Endothelial cell of umbilical vein (primary cell): ENCODE measurements at regions not wholly inside any gene's neighbourhood (a gene's known extent, or its start where the extent isn't known, plus 50 kb on each side); places are given as distances from the start of the nearest gene placed in this dataset.

Source experiments
- BruUV-seq: library from RNA; stranded (reverse); fragments of 400-500 nt; replicated peaks from 2 replicates; lab custom pipeline; 2021; lab: Mats Ljungman, UMichigan
- CTCF ChIA-PET: fragments of 300-600, 350-600 bp; sonication (Branson Sonifier 250); formaldehyde crosslinking; loops from one replicate; lab custom pipeline; 2021; ENCODE audit warnings: antibody characterized with exemption, inconsistent platforms; lab: Charles Lee
- POLR2A ChIA-PET: fragments of 300-600, 350-600 bp; sonication (Branson Sonifier 250); formaldehyde crosslinking; loops from one replicate; lab custom pipeline; 2021; ENCODE audit warnings: antibody characterized with exemption, inconsistent platforms; lab: Charles Lee
- DNase-seq: peaks from one replicate; pipeline ENCODE4 v3.0.0-alpha.2; 2011; ENCODE audit warnings: low read depth, low spot score
- FAIRE-seq: peaks from 2 replicates; lab custom pipeline; 2011; peaks lifted over from hg19 to GRCh38; lab: Jason Lieb, UNC
- H2AFZ ChIP-seq: 2 replicates; pipeline ENCODE4 v1.6.0; 2012; ENCODE audit warnings: low read depth, low read length, control low read depth, inconsistent platforms
- H3K27ac ChIP-seq: 2 replicates; pipeline ENCODE4 v1.5.1; 2011; ENCODE audit warnings: low read depth, mild to moderate bottlenecking, control low read depth, low read length, moderate library complexity; ENCODE audit not compliant: insufficient read depth
- H3K27me3 ChIP-seq, 2 experiments: 2 replicates each; pipeline versions ENCODE4 v1.6.0 to v1.6.1; 2011; ENCODE audit warnings: low read length in 2 of 2, mixed read lengths in 1 of 2; ENCODE audit not compliant: control insufficient read depth in 2 of 2, insufficient read depth in 2 of 2
- H3K36me3 ChIP-seq, 2 experiments: 2 replicates in 1 of 2; 3 replicates in 1 of 2; pipeline ENCODE4 v1.5.1; 2011; ENCODE audit warnings: low read length in 2 of 2, mild to moderate bottlenecking in 1 of 2, moderate library complexity in 1 of 2; ENCODE audit not compliant: control insufficient read depth in 2 of 2, insufficient read depth in 2 of 2; ENCODE audit errors: extremely low read depth in 1 of 2
- H3K4me1 ChIP-seq: 3 replicates; pipeline ENCODE4 v1.5.1; 2011; ENCODE audit warnings: mild to moderate bottlenecking, low read length; ENCODE audit not compliant: control insufficient read depth, insufficient read depth; ENCODE audit errors: extremely low read depth
- H3K4me2 ChIP-seq: 2 replicates; pipeline ENCODE4 v1.6.1; 2011; ENCODE audit warnings: low read length, control low read depth, mixed read lengths; ENCODE audit not compliant: insufficient read depth
- H3K4me3 ChIP-seq, 3 experiments: fragments of 200-600 bp in 1 of 3; sonication (generic), shearing (Covaris generic) in 1 of 3; replicated peaks in 1 of 3; 2 replicates each; pipeline ENCODE4 v1.5.1; 2011 to 2016; ENCODE audit warnings: control low read depth in 3 of 3, low read length in 3 of 3, mild to moderate bottlenecking in 2 of 3, inconsistent platforms in 1 of 3, low read depth in 1 of 3, moderate library complexity in 1 of 3; ENCODE audit not compliant: insufficient read depth in 1 of 3
- H3K79me2 ChIP-seq: 2 replicates; pipeline ENCODE4 v1.6.0; 2012; ENCODE audit warnings: low read length, inconsistent platforms; ENCODE audit not compliant: control insufficient read depth, insufficient read depth
- H3K9ac ChIP-seq: replicated peaks from 2 replicates; pipeline ENCODE3; 2011; ENCODE audit warnings: low read length, control low read depth; ENCODE audit not compliant: insufficient read depth; ENCODE audit errors: extremely low read depth
- H3K9me1 ChIP-seq: replicated peaks from 3 replicates; pipeline ENCODE4 v1.6.0; 2011; ENCODE audit warnings: mild to moderate bottlenecking, low read length; ENCODE audit not compliant: control insufficient read depth, insufficient read depth; ENCODE audit errors: extremely low read depth
- H3K9me3 ChIP-seq: replicated peaks from 2 replicates; pipeline ENCODE4 v1.5.1; 2012; ENCODE audit warnings: low read length, inconsistent platforms; ENCODE audit not compliant: control insufficient read depth, insufficient read depth
- H4K20me1 ChIP-seq: replicated peaks from 2 replicates; pipeline ENCODE3; 2011; ENCODE audit warnings: mild to moderate bottlenecking, low read length; ENCODE audit not compliant: control insufficient read depth, insufficient read depth; ENCODE audit errors: extremely low read depth
- EZH2 ChIP-seq: IDR thresholded peaks from 2 replicates; pipeline ENCODE4 v1.6.1; 2012; ENCODE audit warnings: borderline replicate concordance, low read depth, mild to moderate bottlenecking, moderate library complexity, low read length, inconsistent platforms; ENCODE audit not compliant: severe bottlenecking
- FOS ChIP-seq: IDR thresholded peaks from 2 replicates; pipeline ENCODE4 v1.6.1; 2011; ENCODE audit warnings: mild to moderate bottlenecking, low read length, moderate library complexity, borderline replicate concordance; ENCODE audit not compliant: insufficient read depth
- GATA2 ChIP-seq: IDR thresholded peaks from 2 replicates; pipeline ENCODE4 v1.7.0; 2011; ENCODE audit warnings: low read depth, mild to moderate bottlenecking, moderate library complexity, mixed read lengths, low read length; ENCODE audit not compliant: insufficient read length, insufficient read depth
- JUN ChIP-seq: IDR thresholded peaks from 2 replicates; pipeline ENCODE4 v1.6.1; 2011; ENCODE audit warnings: borderline replicate concordance, low read depth; ENCODE audit not compliant: insufficient read length, insufficient read depth
- MYC ChIP-seq: IDR thresholded peaks from one replicate; pipeline ENCODE4 v1.6.1; 2011; ENCODE audit warnings: mild to moderate bottlenecking, low read depth, low read length
- POLR2A ChIP-seq: IDR thresholded peaks from 2 replicates; pipeline ENCODE4 v1.6.1; 2012; ENCODE audit warnings: low read depth, mild to moderate bottlenecking, control low read depth, low read length
- dilution Hi-C: fragments of 300-500 bp; cut with MboI; formaldehyde crosslinking; loops from one replicate; pipeline ENCODE4 v1.15.0; 2019; ENCODE audit warnings: low sequenced_read_pairs; ENCODE audit not compliant: extremely low pct_ligation_motif_present
- intact Hi-C: fragments of 100-400 bp; cut with micrococcal nuclease; formaldehyde crosslinking; loops from one replicate; pipeline ENCODE4 v1.10.0; 2022
- TF ChIP-seq, protein P1 (sequence below): IDR thresholded peaks from 2 replicates; pipeline ENCODE4 v1.6.1; 2011; ENCODE audit not compliant: insufficient read depth, insufficient read length
- TF ChIP-seq, protein P2 (sequence below), 2 donors: IDR thresholded peaks; 1 replicate in 1 of 2; 2 replicates in 1 of 2; pipeline ENCODE4 v1.5.1; 2011; ENCODE audit warnings: low read length in 2 of 2, mild to moderate bottlenecking in 2 of 2, moderate library complexity in 2 of 2, control low read depth in 1 of 2, inconsistent platforms in 1 of 2, low read depth in 1 of 2; ENCODE audit not compliant: insufficient read depth in 1 of 2; ENCODE audit errors: extremely low read depth in 1 of 2

DNA sequence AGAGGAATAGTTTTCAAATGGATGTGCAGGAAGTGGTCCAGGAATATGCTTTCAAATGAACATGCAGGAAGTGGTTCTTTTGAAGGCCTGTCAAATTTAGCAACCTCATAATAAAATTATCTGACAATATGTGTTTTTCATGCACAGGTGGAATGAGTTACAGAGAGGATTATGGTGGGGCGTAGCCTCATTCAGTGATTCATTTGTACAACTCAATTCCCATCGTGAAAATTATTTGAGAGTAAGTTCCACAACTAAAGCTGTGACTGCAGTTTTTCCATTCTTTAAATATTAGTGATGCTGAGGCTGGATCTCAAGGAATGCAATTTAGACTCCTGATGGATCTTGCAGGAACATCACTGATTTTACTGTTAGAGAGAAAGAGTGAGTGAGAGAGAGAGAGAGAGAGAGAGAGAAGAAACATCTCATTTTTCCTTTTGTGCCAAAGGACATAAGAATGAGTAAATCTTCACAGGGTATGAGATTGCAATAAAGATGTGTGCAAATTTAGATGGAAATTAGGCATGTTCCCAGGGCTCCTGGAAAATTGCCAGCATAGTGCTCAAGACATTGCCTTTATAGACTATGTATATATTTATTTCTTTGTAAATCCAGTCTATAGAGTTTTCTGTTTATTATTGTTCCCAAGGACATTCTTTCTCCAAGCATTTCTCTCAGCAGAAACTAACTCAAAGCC is 394.9 kb upstream of the ZEB2 start:
- FAIRE-seq, result no peak
- no peaks in the 10 kb centered on the region for H3K27me3 ChIP-seq

More for the DNA sequence above, 394.9 kb upstream of the ZEB2 start:
- ChIA-PET POLR2A (no interaction called here), CTCF (interaction anchor here (0.9 kb wide), 1 partner anchor 10 kb away, joined by 3 read pairs; no protein-coding TSS in a partner anchor)
- DNase-seq, result no peak
- TF ChIP-seq MYC (no peak), EZH2 (no peak), FOS (no peak), JUN (no peak), POLR2A (no peak), GATA2 (no peak)
- TF ChIP-seq, protein P1, sequence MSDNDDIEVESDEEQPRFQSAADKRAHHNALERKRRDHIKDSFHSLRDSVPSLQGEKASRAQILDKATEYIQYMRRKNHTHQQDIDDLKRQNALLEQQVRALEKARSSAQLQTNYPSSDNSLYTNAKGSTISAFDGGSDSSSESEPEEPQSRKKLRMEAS, result no peak
- TF ChIP-seq, protein P2, sequence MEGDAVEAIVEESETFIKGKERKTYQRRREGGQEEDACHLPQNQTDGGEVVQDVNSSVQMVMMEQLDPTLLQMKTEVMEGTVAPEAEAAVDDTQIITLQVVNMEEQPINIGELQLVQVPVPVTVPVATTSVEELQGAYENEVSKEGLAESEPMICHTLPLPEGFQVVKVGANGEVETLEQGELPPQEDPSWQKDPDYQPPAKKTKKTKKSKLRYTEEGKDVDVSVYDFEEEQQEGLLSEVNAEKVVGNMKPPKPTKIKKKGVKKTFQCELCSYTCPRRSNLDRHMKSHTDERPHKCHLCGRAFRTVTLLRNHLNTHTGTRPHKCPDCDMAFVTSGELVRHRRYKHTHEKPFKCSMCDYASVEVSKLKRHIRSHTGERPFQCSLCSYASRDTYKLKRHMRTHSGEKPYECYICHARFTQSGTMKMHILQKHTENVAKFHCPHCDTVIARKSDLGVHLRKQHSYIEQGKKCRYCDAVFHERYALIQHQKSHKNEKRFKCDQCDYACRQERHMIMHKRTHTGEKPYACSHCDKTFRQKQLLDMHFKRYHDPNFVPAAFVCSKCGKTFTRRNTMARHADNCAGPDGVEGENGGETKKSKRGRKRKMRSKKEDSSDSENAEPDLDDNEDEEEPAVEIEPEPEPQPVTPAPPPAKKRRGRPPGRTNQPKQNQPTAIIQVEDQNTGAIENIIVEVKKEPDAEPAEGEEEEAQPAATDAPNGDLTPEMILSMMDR (IDR thresholded peaks at IDR 0.05; ENCODE audit: extremely low read depth in 1 of 2, insufficient read depth in 1 of 2, low read depth in 1 of 2, low read length in 2 of 2), result no peak
- Histone ChIP-seq H3K9ac (no peak overlapping the region), H3K9me3 (no peaks in the 10 kb centered on the region), H3K4me2 (no peak overlapping the region), H4K20me1 (no peaks in the 10 kb centered on the region), H3K36me3 (no peaks in the 10 kb centered on the region), H3K4me1 (no peaks in the 10 kb centered on the region), H3K4me3 (no peak overlapping the region), H3K9me1 (no peaks in the 10 kb centered on the region), H3K79me2 (no peaks in the 10 kb centered on the region), H2AFZ (no peak overlapping the region), H3K27ac (no peak overlapping the region)
- no TSS peak for BruUV-seq
- intact Hi-C loops, result no loop called here
- dilution Hi-C loops, result no loop called here
